Fibroblast of the conjunctiva (primary cell): ENCODE measurements at regions not wholly inside any gene's neighbourhood (a gene's known extent, or its start where the extent isn't known, plus 50 kb on each side); places are given as distances from the start of the nearest gene placed in this dataset.
"Not testable (repeated sequence)": the region's sequence is repeated elsewhere in the genome, so short reads cannot be mapped to it uniquely, and the experiment has no call there.

ENCODE experiments used
- DNase-seq: peaks from one replicate; pipeline ENCODE4 v3.0.0-alpha.2; 2010; ENCODE audit warnings: low read depth

DNA sequence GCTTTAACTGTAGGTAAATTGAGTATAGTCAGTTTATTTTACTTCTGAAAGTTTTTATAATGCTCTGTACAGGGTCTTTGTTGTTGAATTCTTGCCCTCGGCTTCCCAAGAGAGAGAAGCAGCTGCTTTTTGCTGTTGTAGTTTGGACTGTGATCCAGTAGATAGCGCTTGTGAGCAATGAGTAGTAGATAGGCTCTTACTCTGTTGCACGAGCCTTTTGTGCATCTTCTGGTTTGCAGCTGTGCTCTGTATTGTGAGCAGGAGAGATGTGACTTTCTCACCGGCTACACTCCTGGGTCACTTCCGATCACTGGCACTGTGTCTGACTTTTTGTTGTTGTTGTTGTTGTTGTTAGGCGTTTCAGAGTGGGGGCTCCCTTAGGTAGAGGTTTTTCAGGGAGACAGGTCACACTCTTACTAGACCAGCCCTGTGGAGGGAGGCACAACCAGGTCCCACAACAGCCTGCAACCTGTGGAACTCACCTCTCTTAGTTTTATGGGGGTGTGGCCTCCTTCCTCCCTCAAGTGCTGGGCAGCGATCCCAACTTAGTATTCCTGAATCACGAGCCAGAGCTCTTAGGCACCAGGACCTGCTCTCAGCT is 822.1 kb upstream of the GALNTL6 start:
- DNase-seq, result no peak

DNA sequence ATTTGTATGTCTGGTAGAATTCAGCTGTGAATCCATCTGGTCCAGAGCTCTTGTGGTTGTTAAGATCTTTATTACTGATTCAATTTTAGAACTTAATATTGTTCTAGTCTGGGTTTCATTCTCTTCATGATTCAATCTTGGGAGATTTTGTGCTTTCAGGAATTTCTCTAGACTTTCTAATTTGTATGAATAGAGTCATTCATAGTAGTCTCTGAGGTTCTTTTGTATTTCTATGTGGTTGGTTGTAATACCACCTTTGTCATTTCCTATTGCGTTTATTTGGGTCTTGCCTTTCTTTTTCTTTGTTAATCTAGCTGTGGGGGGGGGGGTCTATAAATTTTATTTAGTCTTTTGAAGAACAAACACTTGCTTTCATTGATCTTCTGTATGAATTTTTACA is 824.8 kb upstream of the GALNTL6 start:
- DNase-seq, result no peak

DNA sequence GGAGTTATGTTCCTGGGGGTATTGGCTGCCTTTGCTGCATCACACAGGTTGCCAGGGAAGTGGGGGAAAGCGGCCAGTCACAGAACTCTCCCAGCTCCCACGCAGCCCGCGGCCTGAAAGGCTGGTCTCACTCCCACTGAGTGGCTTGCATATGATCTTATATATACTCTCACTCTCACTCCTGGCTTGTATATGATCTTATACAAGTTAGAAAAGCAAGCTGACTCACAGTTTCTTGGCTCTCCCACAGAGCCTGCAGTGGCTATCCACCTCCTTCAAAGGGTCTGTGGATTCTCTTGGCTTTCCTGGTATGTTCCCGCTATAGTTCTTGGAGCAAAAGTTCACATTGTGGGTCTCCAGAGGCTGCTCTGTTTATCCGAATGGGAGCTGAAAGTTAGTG is 833.5 kb upstream of the GALNTL6 start:
- no peak for DNase-seq

DNA sequence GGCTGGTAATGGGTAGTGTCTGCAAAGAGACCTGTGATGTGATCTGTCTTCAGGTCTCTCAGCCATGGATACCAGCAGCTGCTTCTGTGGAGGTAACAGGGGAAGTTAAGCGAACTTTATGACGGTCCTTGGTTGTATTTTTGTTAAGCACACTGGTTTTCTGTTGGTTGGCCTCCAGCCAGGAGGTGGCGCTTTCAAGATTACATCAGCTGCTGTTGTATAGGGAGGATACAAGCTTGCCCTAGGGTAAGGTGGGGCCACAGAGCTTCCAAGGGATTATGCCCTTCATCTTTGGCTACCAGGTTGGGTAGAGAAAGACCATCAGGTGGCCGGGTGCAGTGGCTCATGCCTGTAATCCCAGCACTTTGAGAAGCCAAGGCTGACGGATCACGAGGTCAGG is 834.2 kb upstream of the GALNTL6 start:
- DNase-seq, result no peak

DNA sequence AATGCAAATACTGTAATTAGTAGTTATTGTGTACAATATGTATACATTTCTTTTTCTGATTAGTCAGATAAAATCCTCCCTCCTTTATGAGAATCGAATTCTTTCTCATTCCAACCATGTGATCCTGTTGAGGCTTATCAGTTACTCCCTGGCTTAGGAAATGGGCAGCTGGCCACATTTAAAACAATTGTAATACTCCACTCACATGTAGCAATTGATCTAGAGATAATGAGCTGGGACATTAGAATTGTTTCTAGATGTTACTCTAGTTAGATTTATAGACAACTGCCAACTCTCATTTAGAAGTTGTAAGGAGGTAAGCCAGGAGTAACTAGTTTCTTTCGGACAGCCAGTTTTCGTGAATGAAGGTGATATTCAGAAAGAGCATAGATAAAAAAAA is 859.3 kb upstream of the AADAT start:
- no peak for DNase-seq

DNA sequence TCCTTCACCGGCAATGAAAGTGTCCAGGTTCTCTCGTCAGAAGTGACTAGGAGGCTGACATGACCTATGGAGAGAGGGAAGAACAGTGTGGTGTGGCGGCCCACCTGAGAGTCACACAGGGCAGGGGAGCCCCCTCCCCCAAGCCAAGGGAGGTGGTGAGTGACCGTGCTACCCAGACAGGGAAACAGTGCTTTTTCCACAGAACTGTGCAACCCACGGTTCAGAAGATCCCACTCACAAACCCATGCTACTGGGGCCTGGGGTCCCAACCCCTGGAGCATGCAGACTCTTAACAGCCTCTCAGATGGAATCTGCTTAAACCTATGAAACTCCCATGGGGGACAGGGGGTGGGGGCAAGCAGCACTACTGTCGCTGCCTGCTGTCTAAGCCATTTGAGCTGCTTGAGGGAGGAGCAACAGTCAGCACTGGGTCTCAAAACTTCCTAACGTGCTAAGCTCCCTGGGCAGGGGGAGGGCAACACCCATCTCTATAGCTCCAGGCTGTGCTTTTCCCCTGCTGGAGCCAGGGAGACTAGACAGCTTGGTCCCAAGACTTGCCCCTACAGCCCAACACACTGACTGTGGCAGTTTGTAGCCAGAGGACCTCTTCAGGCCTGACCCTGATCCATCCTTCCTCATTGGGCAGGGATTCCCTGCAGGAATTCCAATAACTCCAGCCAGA is 850.4 kb upstream of the AADAT start:
- DNase-seq, result no peak

DNA sequence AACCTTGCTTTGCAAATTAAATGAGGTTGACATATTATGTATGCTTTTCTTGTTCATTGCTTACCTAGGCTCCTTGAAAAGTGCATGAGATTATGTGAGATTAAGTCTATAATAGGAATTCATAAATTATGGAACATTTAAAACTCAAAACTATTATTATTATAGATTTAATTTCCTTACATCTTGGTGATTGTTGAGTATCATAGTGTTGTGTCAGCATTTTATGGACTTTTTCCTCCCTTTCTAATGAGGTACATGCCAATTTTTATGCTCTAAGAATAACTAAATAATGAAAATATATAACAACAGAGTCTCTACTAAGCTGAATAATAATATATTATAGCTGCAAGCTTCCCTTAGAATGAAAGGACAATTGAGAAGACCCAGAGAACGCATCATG is 848.8 kb upstream of the AADAT start:
- no peak for DNase-seq

DNA sequence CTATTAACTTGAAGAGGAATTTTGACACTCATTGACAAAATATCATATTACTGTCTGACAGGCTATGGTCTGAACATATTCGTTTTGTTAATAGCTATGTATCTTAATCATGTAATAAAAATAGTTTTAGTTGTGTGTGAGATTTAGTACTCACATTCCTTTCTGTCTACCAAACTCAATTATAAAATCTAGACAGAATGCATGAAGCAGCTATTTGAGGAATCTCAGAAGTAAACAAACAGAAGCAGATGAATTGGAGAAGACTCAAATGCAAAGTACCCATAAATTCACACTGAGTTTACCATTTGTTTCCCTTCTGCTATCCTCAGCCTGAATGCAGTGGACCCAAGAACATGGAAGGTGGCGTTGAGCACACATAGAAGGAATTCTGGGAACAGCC is 841.6 kb upstream of the AADAT start:
- DNase-seq, result no peak

DNA sequence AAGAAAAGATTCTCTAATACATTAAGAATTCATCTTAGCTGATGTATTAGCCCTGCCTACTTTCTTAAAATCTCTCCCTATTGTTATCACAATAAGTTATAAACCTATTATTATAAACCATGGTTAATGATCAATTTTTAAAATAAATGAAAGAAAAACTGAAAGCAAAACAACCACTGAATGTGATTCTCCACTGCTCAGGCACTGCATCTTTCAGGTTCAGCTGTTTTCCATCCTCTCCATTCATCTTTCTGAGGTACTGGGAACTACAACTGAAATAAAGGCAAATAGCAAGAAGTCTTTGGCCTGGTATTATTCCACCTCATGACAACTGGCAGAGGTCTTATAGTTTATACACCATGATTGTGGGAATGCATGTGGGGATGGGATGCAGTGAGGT is 798.9 kb upstream of the AADAT start:
- DNase-seq, result no peak

DNA sequence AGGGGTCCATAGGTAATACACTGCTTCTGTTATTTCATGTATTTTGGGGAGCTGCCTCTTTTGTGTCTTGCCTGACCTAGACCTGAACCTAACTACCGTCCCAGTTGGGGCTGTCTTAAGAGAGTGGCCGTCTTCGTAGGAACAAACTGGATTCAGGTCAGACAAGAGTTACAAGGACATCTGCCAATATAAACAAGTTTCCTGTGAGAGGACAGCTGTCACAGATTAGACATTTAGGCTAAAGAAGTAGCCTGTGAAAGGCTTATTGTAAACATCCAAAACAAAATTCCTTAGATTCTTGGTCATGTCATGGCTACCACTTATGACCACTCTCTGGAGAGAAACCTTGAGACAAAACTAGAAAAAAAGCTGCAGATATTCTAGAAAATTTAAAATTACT is 797.6 kb upstream of the AADAT start:
- DNase-seq, result no peak

DNA sequence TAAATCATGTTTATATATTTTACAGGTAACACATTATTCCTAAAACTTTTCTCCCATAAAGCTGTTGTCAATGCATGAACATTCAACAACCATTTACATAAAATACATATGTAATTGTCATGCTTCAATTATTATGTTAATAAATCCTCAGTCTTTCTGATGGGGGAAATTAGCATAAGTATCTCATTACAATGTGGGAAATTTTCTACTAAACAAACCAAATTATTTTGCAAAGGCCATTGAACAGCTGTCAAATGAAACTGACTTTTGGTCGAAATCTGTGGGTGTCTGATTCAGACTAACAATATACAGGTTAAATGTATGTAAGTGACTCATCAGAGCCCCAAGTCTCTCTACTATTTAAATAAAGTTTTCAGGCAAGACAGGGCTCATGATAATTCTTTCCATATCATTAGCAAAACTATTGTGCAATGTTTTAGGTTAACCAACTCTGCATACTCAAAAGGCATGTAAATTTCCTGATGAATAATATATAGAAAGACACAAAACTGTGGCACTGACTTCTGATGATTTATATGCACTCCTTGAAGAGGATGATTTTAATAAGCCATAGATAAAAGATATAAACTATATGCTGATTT is 795.3 kb upstream of the AADAT start:
- DNase-seq, result no peak

DNA sequence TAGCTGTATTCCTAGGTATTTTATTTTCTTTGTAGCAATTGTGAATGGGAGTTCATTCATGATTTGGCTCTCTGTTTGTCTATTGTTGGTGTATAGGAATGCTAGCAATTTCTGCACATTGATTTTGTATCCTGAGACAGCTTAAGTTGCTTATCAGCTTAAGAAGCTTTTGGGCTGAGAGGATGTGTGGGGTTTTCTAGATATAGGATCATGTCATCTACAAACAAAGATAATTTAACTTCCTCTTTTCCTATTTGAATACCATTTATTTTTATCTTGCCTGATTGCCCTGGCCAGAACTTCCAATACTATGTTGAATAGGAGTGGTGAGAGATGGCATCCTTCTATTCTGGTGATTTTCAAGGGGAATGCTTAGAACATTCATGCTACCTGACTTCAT is 791.9 kb upstream of the AADAT start:
- DNase-seq, result not testable (repeated sequence)

DNA sequence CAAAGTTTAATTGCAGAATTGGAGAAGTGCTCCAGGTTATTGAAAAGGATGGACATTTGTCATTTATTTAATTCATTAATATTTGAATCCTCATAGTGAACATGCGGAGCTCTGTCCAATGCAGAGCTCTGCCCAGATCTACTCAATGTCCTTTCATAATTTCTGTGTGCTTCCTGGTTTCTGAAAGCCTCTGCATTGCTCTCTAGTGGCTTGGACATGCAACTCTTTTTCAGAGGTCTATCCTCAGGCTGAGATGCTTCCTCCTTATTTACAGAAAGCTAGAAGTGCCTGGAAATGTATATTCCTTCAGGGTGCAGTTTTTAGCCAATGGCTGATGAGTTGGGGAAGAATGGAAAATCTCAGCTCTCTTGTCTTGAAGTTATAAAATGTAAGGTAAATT is 786.1 kb upstream of the AADAT start:
- no peak for DNase-seq

DNA sequence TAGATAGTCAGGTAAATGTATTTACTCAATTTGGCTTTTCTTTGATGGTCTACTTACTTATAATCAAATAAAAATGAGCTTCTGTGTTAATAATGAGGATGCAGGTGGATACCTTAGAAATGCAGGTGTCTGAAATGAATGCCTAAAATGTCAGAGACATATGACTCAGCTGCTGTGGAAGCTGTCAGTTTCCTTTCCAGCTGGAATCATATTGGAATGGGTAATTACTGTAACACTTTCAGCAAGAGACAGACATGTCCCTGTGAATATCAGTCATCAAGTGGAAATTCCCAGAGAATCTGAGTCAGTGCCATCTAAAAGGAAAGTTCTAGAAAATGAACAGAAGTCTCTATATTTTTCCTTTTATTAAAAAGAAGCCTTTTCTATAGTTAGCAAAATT is 783.0 kb upstream of the AADAT start:
- DNase-seq, result no peak

DNA sequence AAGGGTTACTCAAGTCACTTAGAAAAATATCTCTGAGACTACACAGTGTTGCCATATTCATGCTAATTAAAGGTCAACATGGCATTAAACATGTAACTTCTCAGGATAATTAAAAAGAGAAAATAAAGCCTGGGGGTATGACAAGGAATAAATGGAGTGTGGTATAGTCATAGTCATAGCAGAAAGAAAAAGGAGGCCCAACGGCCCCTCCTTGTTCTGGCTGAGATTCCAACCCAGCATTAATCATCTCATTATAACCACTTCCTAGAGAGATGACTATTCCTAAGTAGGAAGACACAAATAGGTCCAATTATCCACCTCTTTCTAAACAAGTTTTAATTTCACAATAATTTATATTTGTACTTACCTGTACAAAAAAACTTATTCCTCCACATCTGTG is 778.4 kb upstream of the AADAT start:
- no peak for DNase-seq

DNA sequence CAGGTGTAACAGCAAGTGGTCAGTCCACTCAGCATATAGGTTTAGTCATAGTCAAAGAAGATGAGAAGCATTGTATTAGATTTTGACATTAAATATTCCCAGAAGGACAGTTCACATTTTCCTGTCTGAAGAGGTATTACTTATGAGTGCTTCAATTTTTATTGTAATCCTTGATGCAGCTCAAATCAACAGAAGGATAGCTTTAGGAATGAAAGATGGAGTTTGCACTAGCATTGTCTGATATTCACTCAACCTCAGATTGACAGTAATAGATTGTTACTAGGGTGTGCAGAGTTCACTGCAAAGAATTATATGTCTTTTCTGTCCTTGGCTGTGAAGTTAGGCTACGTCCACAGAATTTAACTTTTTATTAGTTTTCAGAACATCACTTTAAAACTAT is 764.3 kb upstream of the AADAT start:
- DNase-seq, result no peak

DNA sequence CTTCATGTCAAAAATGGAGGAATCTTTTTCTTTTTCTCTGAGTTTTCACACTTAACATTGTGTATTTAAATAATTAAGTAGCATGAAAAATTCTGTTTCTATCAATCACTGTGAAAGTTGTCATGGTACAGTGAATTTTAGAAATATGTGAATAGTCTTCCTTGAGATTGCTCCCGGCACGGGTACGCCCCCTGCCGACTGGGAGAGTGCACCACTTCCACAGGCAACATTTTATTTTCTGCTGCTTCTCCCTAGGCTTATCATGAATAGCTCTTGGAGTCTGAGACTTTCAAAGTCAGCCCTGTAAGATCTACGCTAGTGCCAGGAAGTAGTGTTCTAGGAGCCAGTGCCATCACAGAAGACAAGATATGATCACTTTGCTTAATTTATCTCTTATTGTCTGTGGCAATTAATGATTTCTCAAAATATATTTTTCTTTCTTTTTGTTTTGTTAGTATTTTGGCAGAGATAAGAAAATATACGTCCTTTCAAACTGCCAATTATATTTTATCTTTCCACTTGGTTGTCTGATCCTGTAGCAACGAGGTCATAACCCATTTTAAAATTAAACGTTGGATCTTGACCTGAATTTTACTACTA is 763.8 kb upstream of the AADAT start:
- peak; percentile 6 for DNase-seq

DNA sequence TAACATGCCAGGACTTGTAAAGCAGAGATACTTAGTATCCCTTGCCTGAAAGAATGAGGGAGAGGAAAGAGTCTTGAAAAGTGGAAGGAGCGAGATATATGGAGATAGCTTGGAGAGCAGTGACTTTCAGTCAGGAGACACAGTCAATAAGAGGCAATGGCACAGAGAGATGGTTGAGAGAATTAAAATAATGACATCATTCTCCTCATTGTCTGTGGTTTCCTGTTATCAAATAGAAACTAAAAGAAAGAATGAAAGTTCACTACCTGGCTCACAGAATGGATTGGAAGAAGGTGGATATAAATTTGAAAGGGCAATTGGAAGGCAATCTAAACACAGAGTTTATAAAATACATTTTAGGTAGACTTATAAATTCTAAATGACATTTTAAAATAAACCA is 760.2 kb upstream of the AADAT start:
- no peak for DNase-seq

DNA sequence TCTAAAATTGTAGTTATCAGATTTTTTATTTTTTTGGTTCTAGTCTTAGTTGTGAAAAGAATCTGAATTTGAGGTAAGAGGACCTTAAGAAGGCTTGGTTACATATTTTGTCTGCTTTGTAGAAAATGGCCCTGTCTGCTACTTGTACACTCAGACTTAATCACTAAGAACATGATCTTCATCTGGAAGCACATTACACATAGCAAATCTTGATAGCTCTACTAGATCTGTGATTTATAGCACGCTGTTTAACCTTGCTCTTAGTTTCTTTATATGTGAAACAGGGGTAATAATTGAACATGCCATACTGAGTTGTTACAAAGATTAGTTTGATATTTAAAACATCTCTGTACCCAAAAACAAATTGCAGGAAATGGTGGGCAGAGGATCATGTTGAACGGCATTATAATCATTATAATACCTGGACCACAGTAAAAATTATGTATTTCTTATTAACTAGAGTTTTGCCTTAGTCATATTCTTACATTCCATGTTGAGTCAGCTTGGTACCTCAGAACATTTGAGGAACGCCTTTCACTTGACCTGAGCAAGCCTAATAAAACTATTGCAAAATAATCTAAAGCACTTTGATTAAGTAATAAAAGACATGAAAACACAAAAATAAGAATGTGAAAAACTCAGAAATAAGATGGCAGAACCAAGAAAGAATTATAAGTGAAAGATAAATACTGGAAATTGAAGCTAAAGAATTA is 738.0 kb upstream of the AADAT start:
- no peak for DNase-seq

DNA sequence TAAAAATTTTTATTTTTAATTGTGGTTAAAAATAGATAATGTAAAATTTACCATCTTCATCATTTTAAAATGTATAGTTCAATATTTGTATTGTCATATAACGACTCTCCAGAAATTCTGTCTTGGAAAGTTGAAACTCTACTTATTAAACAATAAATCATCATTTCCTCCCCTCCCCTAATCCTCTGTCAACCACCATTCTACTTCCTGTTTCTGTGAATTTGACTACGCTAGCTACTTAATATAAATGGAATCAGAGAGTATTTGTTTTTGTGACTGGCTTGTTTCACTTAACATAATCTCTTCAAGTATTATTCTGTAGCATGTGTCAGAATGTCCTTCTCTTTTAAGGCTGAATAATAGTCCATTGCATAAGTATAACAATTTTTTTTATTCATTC is 729.0 kb upstream of the AADAT start:
- no peak for DNase-seq

DNA sequence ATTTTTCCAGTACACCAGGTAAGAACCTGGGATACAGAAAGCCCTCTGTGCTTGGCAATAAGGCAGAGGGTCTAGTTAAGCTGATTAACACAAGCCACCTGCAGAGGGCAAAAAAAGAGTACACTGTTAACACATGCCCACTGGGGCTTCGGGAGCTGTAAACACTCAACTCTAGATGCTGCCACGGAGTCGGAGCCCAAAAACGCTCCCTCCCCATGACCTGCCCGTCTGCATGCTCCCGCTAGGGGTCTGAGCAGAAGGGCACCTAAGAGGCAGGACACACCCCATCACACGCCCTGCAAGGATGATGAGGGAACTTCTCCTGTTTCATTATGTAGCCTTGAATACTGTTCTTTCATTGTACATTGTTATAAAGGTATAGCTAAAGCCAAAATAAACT is 715.6 kb upstream of the AADAT start:
- no peak for DNase-seq

DNA sequence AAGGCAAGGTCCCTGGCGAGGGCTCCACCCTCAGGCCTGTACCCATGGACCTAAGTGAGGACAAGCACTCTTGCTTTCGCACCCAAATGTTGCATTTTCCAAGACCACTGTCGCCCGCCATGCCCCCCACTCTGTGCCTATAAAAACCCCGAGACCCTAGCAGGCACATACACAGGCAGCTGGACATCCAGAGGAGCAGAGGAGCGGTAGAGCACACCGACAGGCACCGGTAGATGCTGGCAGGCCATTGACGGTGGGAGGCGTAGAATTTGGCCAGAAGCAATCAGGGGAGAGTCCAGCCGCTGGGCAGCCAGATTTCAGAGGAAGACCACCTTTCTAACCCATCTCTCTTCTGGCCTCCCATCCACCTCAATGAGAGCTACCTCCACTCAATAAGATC is 715.2 kb upstream of the AADAT start:
- DNase-seq, result no peak

DNA sequence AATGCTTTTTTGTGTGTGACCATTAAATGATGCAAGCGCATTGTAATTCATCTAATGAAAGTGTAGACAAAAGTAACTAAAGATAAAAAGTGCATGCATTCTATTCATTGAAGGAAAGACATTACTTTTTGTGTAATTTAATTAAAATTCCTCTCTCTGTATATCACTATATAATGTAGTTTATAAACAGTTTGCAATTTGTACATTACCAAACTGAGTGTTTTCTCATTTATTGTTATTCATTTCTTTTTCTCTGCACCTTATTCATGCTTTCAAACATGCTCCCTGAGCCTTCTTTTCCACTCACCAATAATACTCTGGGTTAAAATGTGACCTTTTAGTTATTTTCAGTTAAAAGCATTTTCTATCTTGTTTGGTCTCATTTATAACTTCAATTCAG is 713.7 kb upstream of the AADAT start:
- no peak for DNase-seq
